ENCODE measurements at regions not wholly inside any gene's neighbourhood (a gene's known extent, or its start where the extent isn't known, plus 50 kb on each side); places are given as distances from the start of the nearest gene placed in this dataset.

DNA sequence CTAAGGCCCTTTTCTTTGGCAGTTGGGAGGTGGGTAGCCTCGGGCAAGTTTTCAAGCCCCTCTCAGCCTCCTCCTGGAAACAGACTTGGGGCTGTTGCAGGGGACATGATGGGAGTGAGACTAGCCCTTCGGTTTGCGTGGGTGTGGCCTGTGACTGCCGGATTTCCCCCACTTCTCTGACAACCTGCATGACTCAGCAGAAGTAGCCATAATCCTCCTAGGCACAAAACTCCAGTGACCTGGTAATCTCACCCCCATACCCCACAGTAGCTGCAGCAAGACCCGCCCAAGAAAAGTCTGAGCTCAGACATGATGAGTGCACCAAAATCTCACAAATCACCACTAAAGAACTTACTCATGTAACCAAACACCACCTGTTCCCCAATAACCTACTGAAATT is 433.7 kb upstream of the AMOT start:
- Histone ChIP-seq H3K27me3 (ENCODE audit: insufficient read depth) (no peaks in the 10 kb centered on the region), H3K36me3 (ENCODE audit: insufficient read depth) (no peaks in the 10 kb centered on the region), H2AFZ (no peak overlapping the region), H3F3A (replicated peaks; ENCODE audit: low read depth) (no peaks in the 10 kb centered on the region), H4K20me1 (replicated peaks; ENCODE audit: insufficient read depth) (no peaks in the 10 kb centered on the region), H3K4me3 (no peak overlapping the region), H3K9me2 (ENCODE audit: insufficient read depth) (no peaks in the 10 kb centered on the region), H3K4me1 (ENCODE audit: insufficient read depth) (no peaks in the 10 kb centered on the region), H3K4me2 (no peak overlapping the region), H3K79me2 (replicated peaks; ENCODE audit: insufficient read depth) (no peaks in the 10 kb centered on the region), H3K27ac (ENCODE audit: low read depth) (no peak overlapping the region)
- TF ChIP-seq STAT1 (IDR thresholded peaks at IDR 0.05; ENCODE audit: unreplicated experiment) (no peak), EZH2 (IDR thresholded peaks at IDR 0.05; ENCODE audit: low read depth, unreplicated experiment) (no peak)
- Mint-ChIP-seq H3K4me3 (no peak overlapping the region), H3K9me3 (no peaks in the 10 kb centered on the region; the same call in 2 of the 3 replicates), H3K4me1 (no peaks in the 10 kb centered on the region), H3K27ac (no peak overlapping the region), H3K27me3 (ENCODE audit: insufficient read depth, low read depth, poor library complexity) (no peaks in the 10 kb centered on the region), H3K36me3 (ENCODE audit: low read depth) (no peaks in the 10 kb centered on the region)
- no peak for DNase-seq (ENCODE audit: low spot score)
- ATAC-seq, result no peak

DNA sequence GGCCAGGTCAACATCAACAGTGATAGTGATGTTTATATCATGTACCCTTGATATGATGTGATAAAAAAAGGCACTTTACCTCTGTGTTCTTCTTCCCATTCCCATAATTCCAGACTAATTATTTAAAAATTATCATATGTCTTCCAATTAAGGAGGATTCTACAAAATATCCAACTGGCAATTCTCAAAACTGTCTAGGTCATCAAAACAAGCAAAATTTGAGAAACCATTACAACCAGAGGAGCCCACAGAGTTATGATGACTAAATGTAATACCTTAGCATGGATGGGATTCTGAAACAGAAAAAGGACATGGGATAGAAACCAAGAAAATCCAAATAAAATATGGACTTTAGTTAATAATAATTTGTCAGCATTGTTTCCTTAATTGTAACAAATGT is 428.6 kb upstream of the AMOT start:
- no peaks in the 10 kb centered on the region for H3K27me3 Mint-ChIP-seq (ENCODE audit: insufficient read depth, low read depth, poor library complexity)
- H2AFZ ChIP-seq, result no peak overlapping the region
- H3K9me2 ChIP-seq (ENCODE audit: insufficient read depth), result no peaks in the 10 kb centered on the region
- H3K36me3 Mint-ChIP-seq (ENCODE audit: low read depth), result no peaks in the 10 kb centered on the region
- H3K27ac ChIP-seq (ENCODE audit: low read depth), result no peak overlapping the region
- no peaks in the 10 kb centered on the region for H3K36me3 ChIP-seq (ENCODE audit: insufficient read depth)
- no peaks in the 10 kb centered on the region for H4K20me1 ChIP-seq (replicated peaks; ENCODE audit: insufficient read depth)
- no peak overlapping the region for H3K27ac Mint-ChIP-seq
- no peaks in the 10 kb centered on the region for H3K4me1 Mint-ChIP-seq
- no peak for ATAC-seq
- H3K4me1 ChIP-seq (ENCODE audit: insufficient read depth), result no peaks in the 10 kb centered on the region
- no peaks in the 10 kb centered on the region; the same call in 2 of the 3 replicates for H3K9me3 Mint-ChIP-seq
- no peak overlapping the region for H3K4me2 ChIP-seq
- no peaks in the 10 kb centered on the region for H3F3A ChIP-seq (replicated peaks; ENCODE audit: low read depth)
- no peaks in the 10 kb centered on the region for H3K79me2 ChIP-seq (replicated peaks; ENCODE audit: insufficient read depth)
- no peak for DNase-seq (ENCODE audit: low spot score)
- no peaks in the 10 kb centered on the region for H3K27me3 ChIP-seq (ENCODE audit: insufficient read depth)
- H3K4me3 Mint-ChIP-seq, result no peak overlapping the region
- H3K4me3 ChIP-seq, result no peak overlapping the region
- TF ChIP-seq POLR2AphosphoS5 (IDR thresholded peaks at IDR 0.05; ENCODE audit: low read depth) (no peak), JUNB (IDR thresholded peaks at IDR 0.05; ENCODE audit: unreplicated experiment) (no peak), STAT1 (IDR thresholded peaks at IDR 0.05; ENCODE audit: unreplicated experiment) (no peak), NANOG (IDR thresholded peaks at IDR 0.05; ENCODE audit: borderline replicate concordance) (no peak), ZNF114 (CRISPR knock-in tag; IDR thresholded peaks at IDR 0.05) (no peak), EZH2phosphoT487 (IDR thresholded peaks at IDR 0.05; ENCODE audit: unreplicated experiment) (no peak), EZH2 (IDR thresholded peaks at IDR 0.05; ENCODE audit: low read depth, unreplicated experiment) (no peak), ZNF331 (CRISPR knock-in tag; IDR thresholded peaks at IDR 0.05; ENCODE audit: low read depth) (no peak), CREB1 (CRISPR knock-in tag; IDR thresholded peaks at IDR 0.05; ENCODE audit: low read depth) (no peak)
- TF ChIP-seq, protein P1, sequence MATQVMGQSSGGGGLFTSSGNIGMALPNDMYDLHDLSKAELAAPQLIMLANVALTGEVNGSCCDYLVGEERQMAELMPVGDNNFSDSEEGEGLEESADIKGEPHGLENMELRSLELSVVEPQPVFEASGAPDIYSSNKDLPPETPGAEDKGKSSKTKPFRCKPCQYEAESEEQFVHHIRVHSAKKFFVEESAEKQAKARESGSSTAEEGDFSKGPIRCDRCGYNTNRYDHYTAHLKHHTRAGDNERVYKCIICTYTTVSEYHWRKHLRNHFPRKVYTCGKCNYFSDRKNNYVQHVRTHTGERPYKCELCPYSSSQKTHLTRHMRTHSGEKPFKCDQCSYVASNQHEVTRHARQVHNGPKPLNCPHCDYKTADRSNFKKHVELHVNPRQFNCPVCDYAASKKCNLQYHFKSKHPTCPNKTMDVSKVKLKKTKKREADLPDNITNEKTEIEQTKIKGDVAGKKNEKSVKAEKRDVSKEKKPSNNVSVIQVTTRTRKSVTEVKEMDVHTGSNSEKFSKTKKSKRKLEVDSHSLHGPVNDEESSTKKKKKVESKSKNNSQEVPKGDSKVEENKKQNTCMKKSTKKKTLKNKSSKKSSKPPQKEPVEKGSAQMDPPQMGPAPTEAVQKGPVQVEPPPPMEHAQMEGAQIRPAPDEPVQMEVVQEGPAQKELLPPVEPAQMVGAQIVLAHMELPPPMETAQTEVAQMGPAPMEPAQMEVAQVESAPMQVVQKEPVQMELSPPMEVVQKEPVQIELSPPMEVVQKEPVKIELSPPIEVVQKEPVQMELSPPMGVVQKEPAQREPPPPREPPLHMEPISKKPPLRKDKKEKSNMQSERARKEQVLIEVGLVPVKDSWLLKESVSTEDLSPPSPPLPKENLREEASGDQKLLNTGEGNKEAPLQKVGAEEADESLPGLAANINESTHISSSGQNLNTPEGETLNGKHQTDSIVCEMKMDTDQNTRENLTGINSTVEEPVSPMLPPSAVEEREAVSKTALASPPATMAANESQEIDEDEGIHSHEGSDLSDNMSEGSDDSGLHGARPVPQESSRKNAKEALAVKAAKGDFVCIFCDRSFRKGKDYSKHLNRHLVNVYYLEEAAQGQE (IDR thresholded peaks at IDR 0.05; ENCODE audit: unreplicated experiment), result no peak
- TF ChIP-seq, protein P2, sequence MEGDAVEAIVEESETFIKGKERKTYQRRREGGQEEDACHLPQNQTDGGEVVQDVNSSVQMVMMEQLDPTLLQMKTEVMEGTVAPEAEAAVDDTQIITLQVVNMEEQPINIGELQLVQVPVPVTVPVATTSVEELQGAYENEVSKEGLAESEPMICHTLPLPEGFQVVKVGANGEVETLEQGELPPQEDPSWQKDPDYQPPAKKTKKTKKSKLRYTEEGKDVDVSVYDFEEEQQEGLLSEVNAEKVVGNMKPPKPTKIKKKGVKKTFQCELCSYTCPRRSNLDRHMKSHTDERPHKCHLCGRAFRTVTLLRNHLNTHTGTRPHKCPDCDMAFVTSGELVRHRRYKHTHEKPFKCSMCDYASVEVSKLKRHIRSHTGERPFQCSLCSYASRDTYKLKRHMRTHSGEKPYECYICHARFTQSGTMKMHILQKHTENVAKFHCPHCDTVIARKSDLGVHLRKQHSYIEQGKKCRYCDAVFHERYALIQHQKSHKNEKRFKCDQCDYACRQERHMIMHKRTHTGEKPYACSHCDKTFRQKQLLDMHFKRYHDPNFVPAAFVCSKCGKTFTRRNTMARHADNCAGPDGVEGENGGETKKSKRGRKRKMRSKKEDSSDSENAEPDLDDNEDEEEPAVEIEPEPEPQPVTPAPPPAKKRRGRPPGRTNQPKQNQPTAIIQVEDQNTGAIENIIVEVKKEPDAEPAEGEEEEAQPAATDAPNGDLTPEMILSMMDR (conservative IDR thresholded peaks at IDR 0.05; ENCODE audit: low read depth in 2 of 2), result no peak
- TF ChIP-seq, protein P3, sequence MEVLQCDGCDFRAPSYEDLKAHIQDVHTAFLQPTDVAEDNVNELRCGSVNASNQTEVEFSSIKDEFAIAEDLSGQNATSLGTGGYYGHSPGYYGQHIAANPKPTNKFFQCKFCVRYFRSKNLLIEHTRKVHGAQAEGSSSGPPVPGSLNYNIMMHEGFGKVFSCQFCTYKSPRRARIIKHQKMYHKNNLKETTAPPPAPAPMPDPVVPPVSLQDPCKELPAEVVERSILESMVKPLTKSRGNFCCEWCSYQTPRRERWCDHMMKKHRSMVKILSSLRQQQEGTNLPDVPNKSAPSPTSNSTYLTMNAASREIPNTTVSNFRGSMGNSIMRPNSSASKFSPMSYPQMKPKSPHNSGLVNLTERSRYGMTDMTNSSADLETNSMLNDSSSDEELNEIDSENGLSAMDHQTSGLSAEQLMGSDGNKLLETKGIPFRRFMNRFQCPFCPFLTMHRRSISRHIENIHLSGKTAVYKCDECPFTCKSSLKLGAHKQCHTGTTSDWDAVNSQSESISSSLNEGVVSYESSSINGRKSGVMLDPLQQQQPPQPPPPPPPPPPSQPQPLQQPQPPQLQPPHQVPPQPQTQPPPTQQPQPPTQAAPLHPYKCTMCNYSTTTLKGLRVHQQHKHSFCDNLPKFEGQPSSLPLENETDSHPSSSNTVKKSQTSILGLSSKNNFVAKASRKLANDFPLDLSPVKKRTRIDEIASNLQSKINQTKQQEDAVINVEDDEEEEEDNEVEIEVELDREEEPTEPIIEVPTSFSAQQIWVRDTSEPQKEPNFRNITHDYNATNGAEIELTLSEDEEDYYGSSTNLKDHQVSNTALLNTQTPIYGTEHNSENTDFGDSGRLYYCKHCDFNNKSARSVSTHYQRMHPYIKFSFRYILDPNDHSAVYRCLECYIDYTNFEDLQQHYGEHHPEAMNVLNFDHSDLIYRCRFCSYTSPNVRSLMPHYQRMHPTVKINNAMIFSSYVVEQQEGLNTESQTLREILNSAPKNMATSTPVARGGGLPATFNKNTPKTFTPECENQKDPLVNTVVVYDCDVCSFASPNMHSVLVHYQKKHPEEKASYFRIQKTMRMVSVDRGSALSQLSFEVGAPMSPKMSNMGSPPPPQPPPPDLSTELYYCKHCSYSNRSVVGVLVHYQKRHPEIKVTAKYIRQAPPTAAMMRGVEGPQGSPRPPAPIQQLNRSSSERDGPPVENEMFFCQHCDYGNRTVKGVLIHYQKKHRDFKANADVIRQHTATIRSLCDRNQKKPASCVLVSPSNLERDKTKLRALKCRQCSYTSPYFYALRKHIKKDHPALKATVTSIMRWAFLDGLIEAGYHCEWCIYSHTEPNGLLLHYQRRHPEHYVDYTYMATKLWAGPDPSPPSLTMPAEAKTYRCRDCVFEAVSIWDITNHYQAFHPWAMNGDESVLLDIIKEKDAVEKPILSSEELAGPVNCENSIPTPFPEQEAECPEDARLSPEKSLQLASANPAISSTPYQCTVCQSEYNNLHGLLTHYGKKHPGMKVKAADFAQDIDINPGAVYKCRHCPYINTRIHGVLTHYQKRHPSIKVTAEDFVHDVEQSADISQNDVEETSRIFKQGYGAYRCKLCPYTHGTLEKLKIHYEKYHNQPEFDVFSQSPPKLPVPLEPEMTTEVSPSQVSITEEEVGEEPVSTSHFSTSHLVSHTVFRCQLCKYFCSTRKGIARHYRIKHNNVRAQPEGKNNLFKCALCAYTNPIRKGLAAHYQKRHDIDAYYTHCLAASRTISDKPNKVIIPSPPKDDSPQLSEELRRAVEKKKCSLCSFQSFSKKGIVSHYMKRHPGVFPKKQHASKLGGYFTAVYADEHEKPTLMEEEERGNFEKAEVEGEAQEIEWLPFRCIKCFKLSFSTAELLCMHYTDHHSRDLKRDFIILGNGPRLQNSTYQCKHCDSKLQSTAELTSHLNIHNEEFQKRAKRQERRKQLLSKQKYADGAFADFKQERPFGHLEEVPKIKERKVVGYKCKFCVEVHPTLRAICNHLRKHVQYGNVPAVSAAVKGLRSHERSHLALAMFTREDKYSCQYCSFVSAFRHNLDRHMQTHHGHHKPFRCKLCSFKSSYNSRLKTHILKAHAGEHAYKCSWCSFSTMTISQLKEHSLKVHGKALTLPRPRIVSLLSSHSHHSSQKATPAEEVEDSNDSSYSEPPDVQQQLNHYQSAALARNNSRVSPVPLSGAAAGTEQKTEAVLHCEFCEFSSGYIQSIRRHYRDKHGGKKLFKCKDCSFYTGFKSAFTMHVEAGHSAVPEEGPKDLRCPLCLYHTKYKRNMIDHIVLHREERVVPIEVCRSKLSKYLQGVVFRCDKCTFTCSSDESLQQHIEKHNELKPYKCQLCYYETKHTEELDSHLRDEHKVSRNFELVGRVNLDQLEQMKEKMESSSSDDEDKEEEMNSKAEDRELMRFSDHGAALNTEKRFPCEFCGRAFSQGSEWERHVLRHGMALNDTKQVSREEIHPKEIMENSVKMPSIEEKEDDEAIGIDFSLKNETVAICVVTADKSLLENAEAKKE (CRISPR knock-in tag; IDR thresholded peaks at IDR 0.05), result no peak

Measured in GM23338 (cell line).